Uterus (tissue), 3 donors: ENCODE measurements at regions not wholly inside any gene's neighbourhood (a gene's known extent, or its start where the extent isn't known, plus 50 kb on each side); places are given as distances from the start of the nearest gene placed in this dataset.

Experiments used
- DNase-seq, 2 donors: peaks; one replicate each; pipeline ENCODE4 v3.0.0-alpha.2; 2019 to 2020
- H3K27ac ChIP-seq, 2 donors: fragments of 200-600 bp; sonication (generic); 1 replicate in 1 of 2; 2 replicates in 1 of 2; pipeline ENCODE4 v1.5.1; 2016 to 2018
- H3K27me3 ChIP-seq, 2 donors: fragments of 200-600 bp; sonication (generic); one replicate each; pipeline ENCODE4 v1.5.1; 2018 to 2019; ENCODE audit warnings: control low read depth in 1 of 2
- H3K36me3 ChIP-seq, 2 donors: fragments of 200-600 bp; sonication (generic); one replicate each; pipeline ENCODE4 v1.5.1; 2019; ENCODE audit warnings: control low read depth in 1 of 2
- H3K4me1 ChIP-seq, 2 donors: fragments of 200-600 bp; sonication (generic); one replicate each; pipeline ENCODE4 v1.5.1; 2018 to 2019; ENCODE audit warnings: control low read depth in 1 of 2
- H3K4me3 ChIP-seq, 2 donors: fragments of 200-600 bp; sonication (generic); 1 replicate in 1 of 2; 2 replicates in 1 of 2; pipeline ENCODE4 v1.5.1; 2018 to 2019; ENCODE audit warnings: mild to moderate bottlenecking in 1 of 2
- H3K9me3 ChIP-seq, 2 donors: fragments of 200-600 bp; sonication (generic); one replicate each; pipeline ENCODE4 v1.5.1; 2019; ENCODE audit warnings: control low read depth in 1 of 2
- CTCF ChIP-seq, 4 experiments: fragments of 200-600 bp in 2 of 4; fragments of 450-650 bp in 2 of 4; sonication (generic) in 2 of 4; IDR thresholded peaks; one replicate each; pipeline ENCODE4 v1.5.1; 2016 to 2019; ENCODE audit warnings: antibody characterized with exemption in 4 of 4, mild to moderate bottlenecking in 2 of 4, moderate library complexity in 1 of 4
- POLR2A ChIP-seq, 2 donors: fragments of 450-650 bp; IDR thresholded peaks; one replicate each; pipeline ENCODE4 v1.6.1; 2016; ENCODE audit warnings: antibody characterized with exemption in 2 of 2, mild to moderate bottlenecking in 1 of 2, moderate library complexity in 1 of 2
- intact Hi-C: fragments of 100-400 bp; cut with DNase I; formaldehyde crosslinking; loops from one replicate; pipeline ENCODE4 v1.15.1; 2023; ENCODE audit warnings: low total_unique reads
- donor health status: DM: yes; HTN: yes; CAD: no.

- Histone ChIP-seq H3K27me3 (no peaks in the 10 kb centered on the region), H3K9me3 (no peaks in the 10 kb centered on the region), H3K4me1 (no peaks in the 10 kb centered on the region), H3K27ac (no peak overlapping the region), H3K4me3 (no peak overlapping the region), H3K36me3 (no peaks in the 10 kb centered on the region)
- no peak for DNase-seq
- intact Hi-C loops = no loop called here
- TF ChIP-seq CTCF (IDR thresholded peaks at IDR 0.05) (no peak), POLR2A (IDR thresholded peaks at IDR 0.05) (no peak)
These were observed 195.2 kb downstream of the RHOU start for GRCh38 chr1:228930479-228930957.

GRCh38 chr1:228933753-228934152 is 198.5 kb downstream of the RHOU start:
- Histone ChIP-seq H3K27me3 (no peaks in the 10 kb centered on the region), H3K27ac (no peak overlapping the region), H3K9me3 (no peaks in the 10 kb centered on the region), H3K4me1 (no peaks in the 10 kb centered on the region), H3K4me3 (no peak overlapping the region), H3K36me3 (no peaks in the 10 kb centered on the region)
- no peak for TF ChIP-seq POLR2A (IDR thresholded peaks at IDR 0.05)
- TF ChIP-seq CTCF (IDR thresholded peaks at IDR 0.05) = no peak
- intact Hi-C loops = no loop called here
- DNase-seq = no peak

GRCh38 chr1:228935198-228935663 is 200.0 kb downstream of the RHOU start:
- Histone ChIP-seq H3K4me1 (no peaks in the 10 kb centered on the region), H3K27me3 (no peaks in the 10 kb centered on the region), H3K36me3 (no peaks in the 10 kb centered on the region), H3K27ac (no peak overlapping the region), H3K4me3 (no peak overlapping the region), H3K9me3 (no peaks in the 10 kb centered on the region)
- intact Hi-C loops = no loop called here
- no peak for DNase-seq
- TF ChIP-seq CTCF (IDR thresholded peaks at IDR 0.05) (no peak), POLR2A (IDR thresholded peaks at IDR 0.05) (no peak)

GRCh38 chr1:228935855-228936727 is 200.8 kb downstream of the RHOU start:
- TF ChIP-seq POLR2A (IDR thresholded peaks at IDR 0.05) (no peak), CTCF (IDR thresholded peaks at IDR 0.05) (no peak)
- DNase-seq = no peak
- no peaks in the 10 kb centered on the region for H3K36me3 ChIP-seq
- no peak overlapping the region for H3K4me3 ChIP-seq
- H3K27me3 ChIP-seq = no peaks in the 10 kb centered on the region
- no peak overlapping the region for H3K27ac ChIP-seq
- intact Hi-C loops = no loop called here
- H3K4me1 ChIP-seq = no peaks in the 10 kb centered on the region
- H3K9me3 ChIP-seq = no peaks in the 10 kb centered on the region

GRCh38 chr1:228936881-228937280 is 201.6 kb downstream of the RHOU start:
- no peak overlapping the region for H3K27ac ChIP-seq
- no peaks in the 10 kb centered on the region for H3K27me3 ChIP-seq
- intact Hi-C loops = no loop called here
- DNase-seq = no peak
- TF ChIP-seq POLR2A (IDR thresholded peaks at IDR 0.05) (no peak), CTCF (IDR thresholded peaks at IDR 0.05) (no peak)
- no peaks in the 10 kb centered on the region for H3K4me1 ChIP-seq
- H3K4me3 ChIP-seq = no peak overlapping the region
- H3K36me3 ChIP-seq = no peaks in the 10 kb centered on the region
- no peaks in the 10 kb centered on the region for H3K9me3 ChIP-seq
